NB4 (cell line): ENCODE measurements at regions not wholly inside any gene's neighbourhood (a gene's known extent, or its start where the extent isn't known, plus 50 kb on each side); places are given as distances from the start of the nearest gene placed in this dataset.

Experiments
- DNase-seq: peaks from one replicate; pipeline ENCODE4 v3.0.0; 2010; ENCODE audit warnings: low read depth
- H3K4me3 ChIP-seq: one replicate; pipeline ENCODE4 v1.5.1; 2011; ENCODE audit warnings: mild to moderate bottlenecking, low read depth, low read length, moderate library complexity
- CTCF ChIP-seq: IDR thresholded peaks from one replicate; pipeline ENCODE4 v1.5.1; 2012; ENCODE audit warnings: low read depth, low read length
- MAX ChIP-seq: IDR thresholded peaks from 2 replicates; pipeline ENCODE4 v1.6.1; 2011; ENCODE audit warnings: low read depth, low read length
- MYC ChIP-seq: IDR thresholded peaks from 2 replicates; pipeline ENCODE4 v1.6.1; 2011; ENCODE audit warnings: low read depth, low read length
- POLR2A ChIP-seq: IDR thresholded peaks from 2 replicates; pipeline ENCODE4 v1.6.1; 2011; ENCODE audit warnings: mild to moderate bottlenecking; ENCODE audit not compliant: insufficient read length; ENCODE audit errors: extremely low read depth

GRCh38 chr11:101777476-101777875 is 137.3 kb upstream of the CEP126 start:
- DNase-seq = no peak
- TF ChIP-seq MAX (no peak), MYC (no peak), POLR2A (no peak), CTCF (no peak)
- no peak overlapping the region for H3K4me3 ChIP-seq

GRCh38 chr11:101775033-101775432 is 139.8 kb upstream of the CEP126 start:
- H3K4me3 ChIP-seq = no peak overlapping the region
- no peak for DNase-seq
- TF ChIP-seq CTCF = no peak
- TF ChIP-seq POLR2A = no peak
- no peak for TF ChIP-seq MAX
- TF ChIP-seq MYC = no peak

GRCh38 chr11:101770648-101771047 is 144.2 kb upstream of the CEP126 start:
- H3K4me3 ChIP-seq = no peak overlapping the region
- TF ChIP-seq MAX (no peak), POLR2A (no peak), MYC (no peak), CTCF (no peak)
- no peak for DNase-seq

GRCh38 chr11:101765932-101766331 is 148.9 kb upstream of the CEP126 start:
- no peak overlapping the region for H3K4me3 ChIP-seq
- TF ChIP-seq MAX = no peak
- TF ChIP-seq POLR2A = no peak
- TF ChIP-seq MYC = no peak
- no peak for TF ChIP-seq CTCF
- no peak for DNase-seq

- TF ChIP-seq MYC = no peak
- TF ChIP-seq MAX = no peak
- TF ChIP-seq POLR2A = no peak
- no peak for TF ChIP-seq CTCF
- DNase-seq = no peak
- no peak overlapping the region for H3K4me3 ChIP-seq
These were observed 154.9 kb upstream of the CEP126 start for GRCh38 chr11:101759771-101760450.

- H3K4me3 ChIP-seq = no peak overlapping the region
- DNase-seq = no peak
- no peak for TF ChIP-seq CTCF
- TF ChIP-seq MYC = no peak
- no peak for TF ChIP-seq MAX
- TF ChIP-seq POLR2A = no peak
These were observed 157.1 kb upstream of the CEP126 start for GRCh38 chr11:101757741-101758140.
